HG03439 (cell line): ENCODE measurements at regions not wholly inside any gene's neighbourhood (a gene's known extent, or its start where the extent isn't known, plus 50 kb on each side); places are given as distances from the start of the nearest gene placed in this dataset.

Experiments used
- ATAC-seq: cut with Tn5 transposase; IDR thresholded peaks from one replicate; pipeline ENCODE4 v1.9.1; 2021; ENCODE audit warnings: mild to moderate bottlenecking, moderate library complexity; ENCODE audit not compliant: unreplicated experiment

GRCh38 chr10:4775808-4776207 is 50.2 kb upstream of the AKR1E2 start:
- ATAC-seq: no peak

GRCh38 chr10:4772202-4772570 is 53.8 kb upstream of the AKR1E2 start:
- ATAC-seq: no peak

DNA sequence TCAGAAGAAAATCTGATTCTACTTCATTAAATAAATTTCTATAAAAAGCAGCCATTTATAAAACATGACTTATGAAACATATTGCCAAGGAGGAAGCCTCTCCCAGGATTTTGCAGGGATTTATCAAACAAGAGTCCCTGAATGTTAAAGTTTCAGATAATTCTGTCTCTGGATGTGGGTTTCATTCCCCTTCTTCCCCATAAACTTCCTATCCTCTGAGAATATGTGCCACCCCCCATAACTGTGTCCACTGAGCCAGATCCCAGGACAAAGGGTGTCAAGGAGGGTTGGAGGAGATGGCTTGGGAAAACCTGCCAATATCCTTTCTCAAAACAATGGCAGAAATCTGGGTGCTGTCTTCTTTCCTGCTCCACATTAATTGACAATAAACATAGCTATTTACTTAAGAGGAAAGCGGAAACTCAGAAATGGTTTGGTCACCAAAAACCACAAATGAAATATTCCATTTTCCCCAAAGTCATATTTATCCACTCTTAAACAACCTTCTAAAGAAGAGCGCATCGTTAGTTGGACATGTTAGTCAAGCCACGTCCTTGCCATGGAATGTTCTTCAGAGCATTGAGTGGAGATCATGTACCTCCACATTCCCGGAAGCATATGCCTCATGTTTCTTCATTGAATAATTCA is 54.3 kb upstream of the AKR1E2 start:
- no peak for ATAC-seq

GRCh38 chr10:4770801-4771553 is 55.0 kb upstream of the AKR1E2 start:
- no peak for ATAC-seq

DNA sequence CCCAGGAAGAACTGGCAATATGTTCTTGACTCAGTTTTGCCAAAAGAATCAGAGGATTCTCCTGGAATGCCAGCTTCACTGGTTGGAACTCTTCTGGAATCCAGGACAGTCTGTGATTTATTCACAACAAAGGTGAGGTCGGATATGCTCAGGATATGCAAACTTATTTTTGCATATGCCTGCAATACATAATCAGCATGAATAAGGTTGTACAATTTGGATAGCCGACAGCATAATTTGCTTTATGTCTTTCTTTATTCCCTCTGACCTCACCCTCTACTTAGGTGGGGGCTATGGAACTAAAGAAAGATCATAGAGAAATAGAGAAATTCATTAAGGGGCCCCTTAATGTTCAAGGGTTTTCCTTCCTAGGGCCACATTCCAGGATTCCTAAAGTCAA is 57.6 kb upstream of the AKR1E2 start:
- ATAC-seq: no peak

- ATAC-seq: no peak
These were observed 58.8 kb upstream of the AKR1E2 start for GRCh38 chr10:4767033-4767814.

- ATAC-seq: no peak
These were observed 59.6 kb upstream of the AKR1E2 start for GRCh38 chr10:4766454-4766853.

GRCh38 chr10:4765428-4765827 is 60.6 kb upstream of the AKR1E2 start:
- no peak for ATAC-seq

GRCh38 chr10:4763960-4764428 is 62.0 kb upstream of the AKR1E2 start:
- no peak for ATAC-seq

GRCh38 chr10:4763513-4763912 is 62.5 kb upstream of the AKR1E2 start:
- no peak for ATAC-seq

DNA sequence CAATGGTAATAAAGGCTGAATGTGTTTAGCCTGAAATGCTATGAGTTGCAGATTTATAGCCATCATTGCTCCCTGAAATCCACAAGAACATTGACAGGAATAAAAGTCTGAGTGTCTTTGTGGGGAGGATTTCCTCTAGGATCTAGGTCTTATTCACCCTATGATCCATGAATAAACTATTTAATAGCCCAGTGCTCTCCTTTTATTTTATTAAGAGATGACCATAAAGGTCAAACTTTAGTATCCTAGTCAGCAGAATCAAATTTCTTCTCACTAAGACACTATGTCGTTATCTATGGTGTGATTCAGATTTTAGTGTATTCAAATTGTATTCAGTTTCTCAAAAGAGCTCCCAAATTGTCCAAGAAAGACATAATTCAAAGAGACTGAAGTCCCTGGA is 67.8 kb upstream of the AKR1E2 start:
- ATAC-seq: no peak

DNA sequence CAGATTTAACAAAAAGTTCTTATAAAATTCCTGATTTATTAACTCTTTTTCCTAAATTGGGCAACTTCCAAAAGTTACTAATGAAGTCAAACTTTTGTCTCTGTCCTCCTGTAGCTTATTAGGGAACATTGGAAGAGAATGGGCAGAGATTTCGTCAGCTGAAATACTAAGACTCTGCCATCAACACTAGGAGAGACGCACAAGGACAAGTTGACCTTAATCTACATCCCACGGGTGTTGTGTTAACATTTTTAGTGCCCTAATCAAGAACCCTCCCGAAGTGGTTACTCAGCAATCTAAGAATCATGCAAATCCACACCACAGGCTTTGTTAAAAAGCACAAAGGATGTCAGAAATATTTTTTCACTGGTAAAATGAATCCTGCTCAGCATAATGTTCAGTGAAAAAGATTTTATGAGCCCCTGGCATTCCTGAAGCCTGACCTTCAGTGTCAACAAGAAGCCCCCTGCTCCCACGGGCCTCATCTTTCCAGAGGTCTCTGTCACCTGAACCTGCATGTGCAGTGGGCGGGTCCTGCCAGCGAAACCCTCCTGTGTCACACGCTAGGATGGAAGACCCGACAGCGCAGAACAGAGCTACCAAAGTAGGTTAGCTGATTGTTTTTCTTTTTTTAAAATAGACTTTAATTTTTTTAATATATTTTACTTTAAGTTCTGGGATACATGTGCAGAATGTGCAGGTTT is 70.6 kb upstream of the AKR1E2 start:
- ATAC-seq: no peak

DNA sequence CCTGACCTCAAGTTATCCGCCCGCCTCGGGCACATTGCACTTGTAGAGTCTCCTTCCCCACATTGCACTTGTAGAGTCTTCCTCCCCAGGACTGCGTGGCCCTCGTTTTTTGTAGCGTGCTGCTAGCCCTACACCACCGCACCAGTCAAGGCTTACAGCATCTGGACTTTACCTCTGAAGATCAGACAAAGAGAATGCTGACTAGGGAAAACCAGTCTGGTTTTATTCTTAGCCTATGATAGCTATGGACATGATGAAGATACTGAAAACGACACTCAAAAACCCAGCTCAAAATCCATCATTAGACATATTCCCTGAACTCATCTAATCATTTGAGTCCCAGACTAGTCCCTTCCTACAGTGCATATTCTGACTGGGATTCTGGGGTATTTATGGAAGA is 71.9 kb upstream of the AKR1E2 start:
- no peak for ATAC-seq

DNA sequence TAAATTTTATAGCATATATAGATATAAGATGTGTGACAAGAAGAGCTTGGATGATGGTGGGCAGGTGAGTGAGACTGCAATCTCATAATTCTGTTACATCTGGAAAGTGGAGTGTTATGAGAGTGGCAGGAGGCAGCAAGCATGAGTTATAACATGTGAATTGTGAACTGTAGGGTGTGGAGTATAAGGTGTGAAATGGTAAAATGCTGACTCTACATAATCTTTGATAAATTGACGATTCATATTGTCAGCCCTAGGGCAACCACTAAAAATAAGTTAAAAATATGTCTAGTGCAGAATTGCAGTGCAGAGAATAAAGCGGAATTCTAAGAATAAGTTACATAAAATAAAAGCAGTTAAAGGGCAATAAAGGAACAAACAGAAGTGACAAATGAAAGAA is 74.8 kb upstream of the AKR1E2 start:
- no peak for ATAC-seq

- no peak for ATAC-seq
These were observed 76.8 kb upstream of the AKR1E2 start for GRCh38 chr10:4749271-4749574.

DNA sequence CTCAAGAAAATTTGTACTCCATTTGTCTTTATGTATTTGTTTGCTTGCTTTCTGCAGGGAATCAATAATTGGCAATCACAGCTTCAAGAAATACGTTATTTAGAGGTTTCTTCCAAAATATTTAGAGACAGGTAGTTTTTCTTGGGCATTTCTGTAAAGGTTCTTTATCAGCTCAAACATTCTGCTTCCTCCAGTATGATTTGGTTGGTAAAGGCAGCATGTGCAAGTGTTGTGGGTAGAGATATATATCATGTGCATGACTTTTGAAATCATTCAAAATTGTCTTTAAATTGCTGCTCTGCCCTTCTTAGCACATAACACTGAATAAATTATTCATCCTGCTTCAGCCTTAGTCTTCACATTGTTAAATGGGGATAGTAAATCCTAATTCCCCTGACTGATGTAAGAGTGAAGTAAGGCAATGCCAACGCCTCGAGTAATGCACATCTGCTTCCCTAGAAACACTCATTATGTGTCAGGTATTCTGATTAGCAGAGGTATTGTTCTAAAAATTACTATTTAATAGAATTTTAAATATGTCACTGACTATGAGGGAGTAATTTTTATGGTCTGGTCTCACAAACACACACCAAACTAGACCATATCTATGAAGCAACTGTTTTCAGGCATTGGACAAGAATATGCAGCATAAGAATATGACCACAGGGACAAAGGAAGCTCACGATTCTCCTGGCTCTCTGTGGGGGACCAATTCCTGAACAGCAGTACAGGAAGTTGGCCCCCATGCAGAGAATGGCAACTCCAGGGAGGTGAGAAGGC is 77.3 kb upstream of the AKR1E2 start:
- no peak for ATAC-seq

GRCh38 chr10:4742217-4742616 is 83.8 kb upstream of the AKR1E2 start:
- ATAC-seq: no peak

- ATAC-seq: no peak
These were observed 85.5 kb upstream of the AKR1E2 start for GRCh38 chr10:4740471-4740870.

DNA sequence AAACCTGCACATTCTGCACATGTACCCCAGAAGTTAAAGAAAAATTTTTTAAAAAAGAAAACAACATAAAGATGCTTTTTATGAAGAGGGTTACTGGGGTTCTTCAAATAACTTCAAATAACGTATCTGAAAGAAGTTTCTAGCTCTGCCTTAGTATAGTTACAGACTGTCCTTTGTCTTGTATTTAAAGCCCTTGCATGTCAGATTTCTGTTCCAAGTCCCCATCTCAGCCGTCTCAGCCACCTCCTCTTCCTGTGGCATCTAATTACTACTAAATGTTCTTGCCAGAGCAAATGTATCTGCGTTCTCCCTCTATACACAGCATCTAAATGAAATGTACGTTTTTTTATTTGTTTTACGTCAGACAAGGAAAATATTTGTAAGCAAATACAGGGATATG is 89.4 kb upstream of the AKR1E2 start:
- ATAC-seq: no peak

DNA sequence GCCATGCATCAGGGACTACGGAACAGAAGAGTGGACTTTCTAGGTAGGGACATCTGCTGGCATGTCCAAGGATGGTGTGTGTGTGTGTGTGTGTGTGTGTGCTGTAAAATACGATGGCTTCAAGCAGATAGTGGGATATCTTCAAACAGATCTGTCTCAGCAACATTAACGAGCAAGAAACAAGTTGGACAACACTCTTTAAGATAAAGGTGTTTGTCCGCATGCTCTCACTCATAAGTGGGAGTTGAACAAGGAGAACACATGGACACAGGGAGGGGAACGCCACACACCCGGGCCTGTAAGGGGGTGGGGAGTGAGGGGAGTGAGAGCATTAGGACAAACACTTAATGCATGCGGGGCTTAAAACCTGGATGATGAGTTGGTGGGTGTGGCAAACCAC is 89.8 kb upstream of the AKR1E2 start:
- no peak for ATAC-seq

DNA sequence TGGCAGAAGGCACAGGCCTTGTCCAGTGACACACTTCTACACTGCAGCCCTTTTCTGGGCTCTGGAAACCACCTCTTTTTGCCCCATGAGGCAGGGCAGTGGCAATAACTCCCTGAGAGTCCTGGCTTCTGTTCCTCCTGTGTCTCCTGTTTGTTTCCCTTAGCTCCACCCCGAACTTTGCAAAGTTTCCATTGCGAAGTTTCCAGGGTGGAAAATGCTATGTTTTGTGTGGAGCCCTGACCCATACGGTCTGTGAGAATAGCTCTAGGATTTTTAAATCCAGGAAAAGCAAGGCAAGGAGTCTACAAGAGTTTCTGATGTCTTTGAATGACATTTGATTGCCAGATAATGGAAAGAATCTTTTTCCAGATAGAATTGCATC is 92.2 kb upstream of the AKR1E2 start:
- ATAC-seq: no peak
